Activated CD8-positive, alpha-beta memory T cell treated with anti-CD3 and anti-CD28 coated beads for 24 hours (primary cell): ENCODE measurements at regions not wholly inside any gene's neighbourhood (a gene's known extent, or its start where the extent isn't known, plus 50 kb on each side); places are given as distances from the start of the nearest gene placed in this dataset.
"Not testable (repeated sequence)": the region's sequence is repeated elsewhere in the genome, so short reads cannot be mapped to it uniquely, and the experiment has no call there.

Experiments used
- DNase-seq: peaks from one replicate; pipeline ENCODE4 v3.0.0-alpha.2; 2020

DNA sequence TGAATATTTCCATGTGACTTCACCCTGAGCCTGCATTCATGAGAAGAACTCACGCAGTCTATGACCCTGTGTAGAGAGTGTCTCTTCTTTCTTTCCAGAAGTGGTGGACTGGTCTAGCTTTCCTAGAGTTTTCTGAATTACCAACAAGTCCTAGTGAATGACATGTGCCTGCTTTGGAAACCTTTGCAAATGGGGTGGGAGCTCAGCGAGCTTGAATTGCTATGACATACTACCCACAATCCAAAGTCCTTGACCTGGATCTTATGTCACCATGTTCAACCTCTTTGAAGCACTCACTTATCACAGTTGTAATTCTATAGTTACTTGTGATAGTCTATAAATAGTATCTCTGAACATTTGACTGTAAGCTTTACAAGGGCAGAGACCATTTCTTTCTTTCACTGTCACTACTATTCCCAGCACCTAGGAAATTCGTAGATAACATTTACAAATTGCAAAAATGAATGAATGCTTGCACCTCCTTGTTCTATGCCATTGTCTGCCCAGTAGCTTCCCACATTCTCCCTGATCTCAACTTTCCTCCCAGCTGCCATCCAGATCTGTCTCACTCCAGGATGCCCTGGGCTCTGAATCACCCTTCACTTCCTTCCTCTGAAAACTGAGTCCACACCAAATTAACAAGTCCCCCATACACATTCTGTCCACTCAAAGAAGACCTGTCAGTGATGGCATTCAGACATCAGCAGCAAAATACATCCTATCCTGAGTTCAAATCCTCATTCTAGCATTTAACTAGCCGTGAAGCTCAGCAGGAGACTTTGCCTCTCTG lies 201.9 kb upstream of the SESN3 start:
- DNase-seq = no peak

DNA sequence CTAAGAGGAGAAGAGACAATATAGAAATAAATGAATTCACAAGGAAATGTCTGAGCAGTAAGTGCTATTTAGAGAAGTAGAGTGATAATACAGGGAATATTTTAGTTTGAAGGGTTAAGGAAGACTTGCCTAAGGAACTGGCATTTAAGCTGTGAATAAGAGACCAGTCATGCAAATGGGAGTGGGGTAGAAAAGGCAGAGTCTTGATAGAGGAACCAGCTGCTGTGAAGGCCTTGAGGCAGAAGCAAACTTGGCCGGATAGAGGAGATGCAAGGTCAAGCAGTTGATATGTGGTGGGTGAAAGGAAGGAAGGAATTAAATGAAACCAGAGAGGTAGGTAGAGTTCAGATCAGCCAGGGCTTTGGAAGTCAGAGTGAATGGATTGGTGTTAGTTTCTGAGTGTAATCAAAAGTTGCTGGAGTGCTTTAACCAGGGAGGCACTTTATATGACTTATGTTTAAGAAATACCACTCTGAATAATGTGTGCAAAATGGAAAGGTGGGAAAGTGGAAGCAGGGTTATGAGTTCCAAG lies 198.4 kb upstream of the SESN3 start:
- no peak for DNase-seq

GRCh38 chr11:95426823-95427462 lies 195.9 kb upstream of the SESN3 start:
- DNase-seq = no peak

- DNase-seq = no peak
Measured at GRCh38 chr11:95419915-95420314, 188.9 kb upstream of the SESN3 start.

DNA sequence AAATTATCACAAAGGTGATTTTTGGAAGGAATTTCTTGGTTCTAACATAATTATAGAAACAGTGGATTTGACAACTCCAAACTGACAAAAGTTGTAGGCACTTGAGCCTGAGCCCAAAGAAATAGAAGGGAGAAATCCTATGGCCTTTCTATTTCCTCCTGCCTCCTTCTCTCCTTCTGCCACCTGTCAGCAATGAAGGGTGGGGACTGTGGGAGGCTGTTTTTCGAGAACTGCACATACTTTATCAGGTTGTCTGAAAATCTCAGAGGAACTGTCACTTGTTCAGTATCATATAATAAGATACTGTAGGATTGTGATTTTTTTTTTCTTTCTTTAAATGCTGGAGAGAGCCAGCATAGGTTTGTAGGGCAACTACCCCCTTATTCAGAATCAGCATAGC lies 187.9 kb upstream of the SESN3 start:
- DNase-seq = no peak

- DNase-seq = no peak
Measured at GRCh38 chr11:95417832-95418231, 186.8 kb upstream of the SESN3 start.

- DNase-seq = no peak
Measured at GRCh38 chr11:95415837-95416304, 184.9 kb upstream of the SESN3 start.

GRCh38 chr11:95414217-95414616 lies 183.2 kb upstream of the SESN3 start:
- no peak for DNase-seq

DNA sequence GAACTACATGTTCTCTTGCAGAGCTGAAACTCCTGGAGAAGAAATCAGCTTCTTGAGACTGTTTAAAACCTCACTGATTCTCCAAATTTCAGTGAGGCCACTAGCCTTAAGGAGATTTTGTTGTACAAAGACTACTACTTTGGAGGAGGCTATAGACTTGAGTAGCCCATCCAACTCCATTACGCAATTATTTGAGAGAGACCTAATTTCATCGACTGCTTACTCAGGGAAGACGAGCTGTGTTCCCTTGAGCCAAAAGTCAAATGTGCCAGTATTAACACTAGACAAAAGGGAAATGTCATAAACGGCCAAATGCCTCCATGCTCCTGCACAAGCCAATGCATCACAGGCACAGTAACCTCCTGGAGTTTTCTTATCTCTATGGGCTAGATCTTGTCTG lies 182.8 kb upstream of the SESN3 start:
- no peak for DNase-seq

GRCh38 chr11:95413021-95413420 lies 182.0 kb upstream of the SESN3 start:
- DNase-seq = no peak

GRCh38 chr11:95412074-95412473 lies 181.1 kb upstream of the SESN3 start:
- no peak for DNase-seq

GRCh38 chr11:95410707-95411106 lies 179.7 kb upstream of the SESN3 start:
- DNase-seq = not testable (repeated sequence)

- no peak for DNase-seq
Measured at GRCh38 chr11:95406271-95406670, 175.3 kb upstream of the SESN3 start.

DNA sequence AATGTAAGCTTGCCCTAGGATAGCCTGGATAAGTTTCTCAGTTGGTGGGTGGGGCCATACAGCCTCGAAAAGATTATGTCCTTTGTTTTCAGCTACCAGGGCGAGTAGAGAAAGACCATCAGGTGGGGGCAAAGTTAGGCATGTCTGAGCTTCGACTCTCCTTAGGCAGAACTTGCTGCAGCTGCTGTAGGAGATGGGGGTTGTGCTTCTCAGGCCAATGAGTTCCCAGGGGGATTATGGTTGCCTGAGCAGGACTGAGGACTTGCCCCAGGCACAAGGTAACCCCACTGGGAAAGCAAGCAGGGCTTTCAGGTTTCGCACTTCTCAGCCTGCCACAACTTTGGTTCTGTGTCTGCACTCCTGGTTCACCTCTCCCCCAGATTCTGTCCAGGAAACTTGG lies 173.4 kb upstream of the SESN3 start:
- no peak for DNase-seq

DNA sequence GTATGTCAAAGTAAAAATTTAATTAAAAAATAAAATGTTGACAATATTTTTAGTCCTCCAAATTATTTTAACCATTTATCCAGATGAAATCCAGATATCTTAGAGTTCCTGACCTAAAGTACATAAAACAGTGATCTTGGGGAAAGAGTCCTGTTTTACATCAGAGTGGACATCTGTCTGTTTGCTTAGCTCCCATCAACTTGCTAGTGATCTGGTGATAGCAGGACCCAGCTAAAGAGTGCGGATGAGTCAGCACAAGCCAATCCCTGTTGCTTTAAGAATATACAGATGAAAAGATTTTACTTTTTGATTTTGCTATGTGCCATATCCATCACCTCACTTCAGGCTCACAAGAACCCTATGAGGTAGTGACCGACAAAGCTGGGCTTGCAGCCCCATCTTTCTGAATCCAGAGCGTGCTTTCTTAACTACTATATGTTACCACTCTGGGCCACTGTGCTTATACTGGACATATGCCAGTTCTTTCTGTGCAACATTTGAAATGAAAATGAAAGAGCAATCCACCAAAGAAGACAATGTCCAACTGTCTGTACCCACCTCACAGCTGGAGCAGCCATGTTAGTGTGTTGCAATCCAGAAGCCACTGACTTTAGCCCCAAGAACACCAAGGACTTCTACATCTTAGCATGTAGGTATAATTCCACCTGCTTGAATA lies 167.6 kb upstream of the SESN3 start:
- DNase-seq = no peak

GRCh38 chr11:95392644-95393043 lies 161.6 kb upstream of the SESN3 start:
- no peak for DNase-seq

DNA sequence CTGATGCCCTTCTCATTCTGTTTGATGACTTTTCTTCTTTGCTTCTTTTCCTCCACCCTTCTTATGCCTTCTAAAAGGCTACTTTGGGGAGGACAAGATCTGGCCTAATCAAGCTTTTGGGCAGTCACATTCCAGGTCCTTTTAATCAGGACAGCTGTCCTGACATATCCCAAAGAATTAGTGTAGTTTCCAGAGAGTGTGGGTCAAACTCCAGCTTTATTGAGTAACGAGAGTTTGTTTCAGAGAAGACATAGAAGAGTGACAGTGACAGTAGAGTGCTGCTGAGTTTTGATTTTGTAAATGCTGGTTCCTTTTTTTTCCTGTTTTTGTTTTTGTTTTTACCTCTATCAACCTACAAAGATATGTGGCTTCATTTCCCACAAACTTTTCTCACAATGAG lies 158.4 kb upstream of the SESN3 start:
- no peak for DNase-seq

DNA sequence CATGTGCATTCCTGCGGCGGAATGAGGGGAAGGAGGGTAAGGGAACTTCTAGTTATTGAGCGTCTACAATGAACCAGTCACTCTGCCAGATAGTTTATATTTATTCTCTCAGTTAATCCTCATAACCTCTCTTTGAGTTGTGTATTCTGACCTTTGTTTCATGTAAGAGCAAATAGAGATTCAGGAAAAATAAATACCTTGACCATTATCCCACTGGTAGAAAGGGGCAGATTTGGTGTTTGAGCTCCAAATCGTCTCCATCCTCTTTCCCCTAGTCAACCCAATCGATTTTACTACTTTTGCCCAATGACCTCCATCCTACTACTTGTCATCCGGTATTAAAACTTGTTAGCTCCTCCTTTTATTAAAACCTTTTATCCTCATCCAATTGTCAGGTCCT lies 157.1 kb upstream of the SESN3 start:
- no peak for DNase-seq

- DNase-seq = no peak
Measured at GRCh38 chr11:95387325-95387724, 156.3 kb upstream of the SESN3 start.

GRCh38 chr11:95385577-95385976 lies 154.6 kb upstream of the SESN3 start:
- DNase-seq = no peak

- DNase-seq = no peak
Measured at GRCh38 chr11:95379479-95379878, 148.5 kb upstream of the SESN3 start.

DNA sequence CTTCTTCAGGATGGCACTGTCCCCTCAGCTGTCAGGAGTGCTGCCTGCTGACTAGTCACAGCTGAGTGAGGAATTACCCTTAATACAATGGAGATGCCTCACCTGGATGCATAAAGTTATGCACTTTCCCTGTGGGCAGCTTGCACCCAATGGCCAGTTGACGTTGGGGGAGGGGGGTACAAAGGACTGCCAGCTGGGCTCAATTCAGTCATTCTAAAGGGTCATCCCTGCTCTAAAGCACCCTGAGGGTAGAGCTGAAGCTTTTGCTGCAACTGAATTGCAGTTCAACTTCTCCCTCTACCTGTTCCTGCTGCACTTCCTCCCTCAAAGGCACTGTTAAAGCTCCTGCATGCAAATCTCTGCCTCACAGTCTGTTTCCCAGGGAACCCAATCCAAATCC lies 147.8 kb upstream of the SESN3 start:
- DNase-seq = no peak

DNA sequence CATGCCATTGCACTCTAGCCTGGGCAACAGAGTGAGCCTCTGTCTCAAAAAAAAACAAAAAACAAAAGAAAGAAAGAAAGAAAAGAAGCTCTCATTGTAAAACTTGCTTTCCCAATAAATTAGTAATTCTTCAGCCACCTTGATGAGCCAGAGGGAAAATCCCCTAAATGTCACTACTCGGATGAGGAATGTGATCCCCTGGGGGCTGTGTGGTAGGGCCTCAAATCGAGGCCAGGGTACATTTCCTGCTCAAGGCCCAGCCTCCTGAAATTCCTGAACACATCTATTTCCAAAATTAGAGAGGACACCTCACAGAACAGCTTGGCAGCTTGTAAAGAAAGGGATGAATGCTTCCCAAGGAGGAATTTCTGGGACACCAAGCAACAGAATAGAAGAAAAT lies 147.1 kb upstream of the SESN3 start:
- DNase-seq = no peak

- no peak for DNase-seq
Measured at GRCh38 chr11:95375886-95376285, 144.9 kb upstream of the SESN3 start.
